ENCODE measurements at regions not wholly inside any gene's neighbourhood (a gene's known extent, or its start where the extent isn't known, plus 50 kb on each side); places are given as distances from the start of the nearest gene placed in this dataset.

- no peak for TF ChIP-seq YY1 (IDR thresholded peaks at IDR 0.05; ENCODE audit: insufficient read depth, insufficient read length)
- no peak for TF ChIP-seq SUZ12 (IDR thresholded peaks at IDR 0.05; ENCODE audit: extremely low read depth, insufficient read depth, insufficient read length)
- no peak for TF ChIP-seq ZNF274 (IDR thresholded peaks at IDR 0.05; ENCODE audit: low read depth, low read length)
These were observed 458.7 kb downstream of the RNF144A start for GRCh38 chr2:7375901-7376300.

Measured in NT2/D1 (cell line).